KMS-11 (cell line): ENCODE measurements at regions not wholly inside any gene's neighbourhood (a gene's known extent, or its start where the extent isn't known, plus 50 kb on each side); places are given as distances from the start of the nearest gene placed in this dataset.

ENCODE experiments used
- H2AFZ ChIP-seq: fragments of 200-600 bp; sonication (generic); 2 replicates; pipeline ENCODE4 v1.6.1; 2016; ENCODE audit warnings: antibody characterized with exemption, mixed run types, low read depth
- H3K27ac ChIP-seq: fragments of 200-600 bp; sonication (generic); 2 replicates; pipeline ENCODE4 v1.6.1; 2016; ENCODE audit warnings: mild to moderate bottlenecking, mixed run types
- H3K27me3 ChIP-seq: fragments of 200-600 bp; sonication (generic); 2 replicates; pipeline ENCODE4 v1.6.1; 2017; ENCODE audit warnings: mild to moderate bottlenecking, low read depth, mixed run types, moderate library complexity; ENCODE audit not compliant: insufficient read depth
- H3K36me3 ChIP-seq: fragments of 200-600 bp; sonication (generic); 2 replicates; pipeline ENCODE4 v1.6.1; 2017; ENCODE audit warnings: mild to moderate bottlenecking, mixed run types; ENCODE audit not compliant: insufficient read depth
- H3K4me1 ChIP-seq: fragments of 200-600 bp; sonication (generic); 2 replicates; pipeline ENCODE4 v1.6.1; 2016; ENCODE audit warnings: mild to moderate bottlenecking, low read depth, mixed run types; ENCODE audit not compliant: poor library complexity, severe bottlenecking
- H3K4me2 ChIP-seq: fragments of 200-600 bp; sonication (generic); 2 replicates; pipeline ENCODE4 v1.7.0; 2016; ENCODE audit warnings: mild to moderate bottlenecking, mixed run types
- H3K4me3 ChIP-seq: fragments of 200-600 bp; sonication (generic); IDR thresholded peaks from 2 replicates; pipeline ENCODE4 v1.6.1; 2017; ENCODE audit warnings: low read depth, low read length, mixed read lengths; ENCODE audit not compliant: insufficient read depth
- H3K79me2 ChIP-seq: fragments of 200-600 bp; sonication (generic); 2 replicates; pipeline ENCODE4 v1.6.1; 2016; ENCODE audit warnings: low read depth, mixed run types; ENCODE audit not compliant: insufficient read depth
- H3K9ac ChIP-seq: fragments of 200-600 bp; sonication (generic); 2 replicates; pipeline ENCODE4 v1.6.1; 2016; ENCODE audit warnings: mild to moderate bottlenecking, mixed run types
- H4K20me1 ChIP-seq: fragments of 200-600 bp; sonication (generic); 2 replicates; pipeline ENCODE4 v1.6.1; 2016; ENCODE audit warnings: mild to moderate bottlenecking, mixed run types; ENCODE audit not compliant: insufficient read depth
- CTCF ChIP-seq: fragments of 200-600 bp; sonication (generic); conservative IDR thresholded peaks from 2 replicates; pipeline ENCODE4 v1.6.1; 2017; ENCODE audit warnings: low read depth, mild to moderate bottlenecking, antibody characterized with exemption, low read length, moderate library complexity, mixed read lengths

GRCh38 chr6:9240861-9241260 lies 805.5 kb upstream of the SLC35B3 start:
- H3K79me2 ChIP-seq = no peaks in the 10 kb centered on the region
- H3K27ac ChIP-seq = no peak overlapping the region
- H3K9ac ChIP-seq = no peak overlapping the region

GRCh38 chr6:9236443-9236842 lies 801.1 kb upstream of the SLC35B3 start:
- Histone ChIP-seq H3K4me1 (no peaks in the 10 kb centered on the region), H3K79me2 (no peaks in the 10 kb centered on the region), H3K4me3 (no peak overlapping the region), H3K4me2 (no peak overlapping the region), H3K36me3 (no peaks in the 10 kb centered on the region), H4K20me1 (no peaks in the 10 kb centered on the region), H3K27ac (no peak overlapping the region), H3K27me3 (no peaks in the 10 kb centered on the region), H2AFZ (no peak overlapping the region), H3K9ac (no peak overlapping the region)
- TF ChIP-seq CTCF = no peak

More at GRCh38 chr6:9240861-9241260, 805.5 kb upstream of the SLC35B3 start:
- no peaks in the 10 kb centered on the region for H3K36me3 ChIP-seq
- no peak overlapping the region for H2AFZ ChIP-seq
- H3K4me1 ChIP-seq = no peaks in the 10 kb centered on the region
- no peaks in the 10 kb centered on the region for H4K20me1 ChIP-seq
- no peak overlapping the region for H3K4me3 ChIP-seq
- H3K4me2 ChIP-seq = no peak overlapping the region
- no peak for TF ChIP-seq CTCF
- H3K27me3 ChIP-seq = no peaks in the 10 kb centered on the region

GRCh38 chr6:9233686-9234085 lies 798.3 kb upstream of the SLC35B3 start:
- no peak overlapping the region for H3K4me3 ChIP-seq
- TF ChIP-seq CTCF = no peak
- no peak overlapping the region for H3K9ac ChIP-seq
- no peaks in the 10 kb centered on the region for H4K20me1 ChIP-seq
- no peaks in the 10 kb centered on the region for H3K79me2 ChIP-seq
- no peaks in the 10 kb centered on the region for H3K36me3 ChIP-seq
- no peaks in the 10 kb centered on the region for H3K4me1 ChIP-seq
- no peak overlapping the region for H2AFZ ChIP-seq
- no peak overlapping the region for H3K27ac ChIP-seq
- no peaks in the 10 kb centered on the region for H3K27me3 ChIP-seq
- H3K4me2 ChIP-seq = no peak overlapping the region

GRCh38 chr6:9233226-9233625 lies 797.9 kb upstream of the SLC35B3 start:
- no peak overlapping the region for H3K4me3 ChIP-seq

More at GRCh38 chr6:9233226-9233625, 797.9 kb upstream of the SLC35B3 start:
- Histone ChIP-seq H4K20me1 (no peaks in the 10 kb centered on the region), H2AFZ (no peak overlapping the region), H3K36me3 (no peaks in the 10 kb centered on the region), H3K4me1 (no peaks in the 10 kb centered on the region), H3K27me3 (no peaks in the 10 kb centered on the region), H3K9ac (no peak overlapping the region), H3K27ac (no peak overlapping the region), H3K4me2 (no peak overlapping the region), H3K79me2 (no peaks in the 10 kb centered on the region)
- no peak for TF ChIP-seq CTCF
